HG02623 (cell line): ENCODE measurements at regions not wholly inside any gene's neighbourhood (a gene's known extent, or its start where the extent isn't known, plus 50 kb on each side); places are given as distances from the start of the nearest gene placed in this dataset.

Experiments
- ATAC-seq: cut with Tn5 transposase; IDR thresholded peaks from one replicate; pipeline ENCODE4 v1.9.1; 2021; ENCODE audit warnings: moderate library complexity; ENCODE audit not compliant: unreplicated experiment

DNA sequence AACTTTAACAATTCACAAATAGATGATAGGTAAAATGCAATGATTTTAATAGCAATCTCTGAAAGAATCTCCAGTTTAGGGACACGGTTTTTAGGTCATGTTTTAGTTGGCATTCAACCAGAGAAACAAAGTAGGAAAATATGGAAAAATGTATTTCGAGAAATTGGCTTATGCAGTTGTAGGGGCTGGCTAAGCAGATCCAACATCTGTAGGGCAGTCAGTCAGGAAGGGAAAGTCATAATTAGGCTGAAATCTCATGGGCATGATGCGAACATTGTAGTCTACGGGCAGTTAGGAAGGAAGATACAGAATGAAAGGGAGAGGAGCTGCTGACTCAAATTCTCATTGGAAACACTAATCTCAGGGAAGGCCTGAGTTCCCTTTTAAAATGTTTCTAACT is 1276.0 kb upstream of the ADGRL4 start:
- ATAC-seq = no peak

DNA sequence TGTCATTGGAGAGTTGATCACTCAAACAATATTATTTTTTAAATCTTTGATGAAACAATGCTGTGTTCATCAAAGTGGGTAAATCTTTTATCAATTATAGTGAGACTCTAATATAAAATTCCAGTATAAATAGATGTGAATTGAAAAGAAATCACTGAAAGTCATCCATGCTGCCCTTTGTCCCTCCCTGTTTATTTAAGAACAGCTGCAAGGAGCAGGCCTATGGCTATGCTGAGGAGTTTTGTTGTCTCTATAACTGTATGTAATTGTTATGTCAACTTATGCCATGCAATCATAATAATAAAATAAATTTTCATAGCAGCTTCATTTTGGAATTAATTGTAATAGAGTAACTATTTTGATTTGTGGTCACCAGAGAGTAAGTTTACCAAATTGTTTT is 1272.4 kb upstream of the ADGRL4 start:
- ATAC-seq = no peak

DNA sequence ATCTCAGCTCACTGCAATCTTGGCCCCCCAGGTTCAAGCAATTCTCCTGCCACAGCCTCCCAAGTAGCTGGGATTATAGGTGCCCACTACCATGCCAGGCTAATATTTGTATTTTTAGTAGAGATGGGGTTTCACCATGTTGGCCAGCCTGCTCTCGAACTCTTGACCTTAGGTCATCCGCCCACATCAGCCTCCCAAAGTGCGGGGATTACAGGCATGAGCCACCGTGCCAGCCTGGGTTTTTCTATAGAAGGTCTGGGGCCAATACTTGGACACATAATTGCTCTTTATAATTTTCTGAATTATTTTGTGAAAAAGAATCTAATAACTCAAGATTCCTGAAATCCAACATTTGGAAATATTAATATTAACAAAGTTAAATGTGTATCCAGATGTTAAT is 1267.7 kb upstream of the ADGRL4 start:
- ATAC-seq = no peak

DNA sequence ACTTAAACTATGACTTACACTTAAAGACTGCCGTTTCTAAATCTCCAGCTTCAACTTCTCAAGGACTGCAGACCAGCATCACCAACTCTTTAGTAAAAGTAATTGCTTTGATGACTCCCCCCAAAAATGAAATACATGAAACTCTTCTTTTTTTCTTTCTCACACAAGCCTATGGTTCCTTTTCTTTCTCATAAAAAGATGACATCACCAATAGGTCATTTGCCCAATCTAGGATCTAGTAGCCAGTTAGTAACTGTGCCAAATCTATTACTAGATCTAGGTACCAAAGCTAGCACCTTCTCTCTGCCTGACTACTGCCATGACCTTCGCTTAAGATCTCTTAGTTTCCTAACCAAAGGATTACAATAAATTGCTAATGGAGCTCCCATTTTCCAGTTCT is 1266.0 kb upstream of the ADGRL4 start:
- ATAC-seq = no peak

DNA sequence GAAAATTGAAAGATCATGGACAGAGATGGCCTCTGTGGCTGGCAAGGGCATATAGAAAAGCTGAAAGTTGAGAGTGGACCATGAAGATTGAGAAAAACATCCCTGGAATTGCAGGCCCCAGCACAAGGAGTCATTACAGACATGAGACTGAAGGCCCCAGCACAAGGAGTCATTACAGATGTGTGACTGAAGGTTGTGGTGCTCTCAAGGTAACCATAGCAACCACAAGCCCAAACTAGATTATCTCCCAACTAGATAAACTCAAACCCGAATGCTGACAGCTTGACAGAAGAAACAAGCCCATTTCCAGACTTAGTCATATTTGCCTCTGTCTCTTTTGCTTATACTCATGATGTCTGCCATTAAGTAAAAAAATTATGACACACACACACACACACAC is 1252.1 kb upstream of the ADGRL4 start:
- no peak for ATAC-seq

DNA sequence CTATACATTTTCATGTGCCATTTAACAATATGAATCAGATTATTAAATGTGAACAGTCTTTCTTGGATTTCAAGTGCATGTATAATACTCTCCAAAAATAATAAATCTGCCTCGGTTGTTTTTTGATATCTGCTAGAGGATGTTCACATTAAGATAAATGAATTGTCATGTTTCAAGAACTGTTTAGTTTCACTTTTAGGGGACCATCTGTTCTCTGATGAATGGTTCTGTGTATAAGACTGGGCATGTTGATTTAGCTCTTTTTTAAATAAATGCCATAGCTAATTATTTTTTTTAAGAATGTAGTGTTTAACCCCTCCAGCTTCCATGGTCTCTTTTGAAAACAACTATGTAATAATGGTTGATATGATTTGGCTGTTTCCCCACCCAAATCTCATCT is 1245.1 kb upstream of the ADGRL4 start:
- no peak for ATAC-seq

DNA sequence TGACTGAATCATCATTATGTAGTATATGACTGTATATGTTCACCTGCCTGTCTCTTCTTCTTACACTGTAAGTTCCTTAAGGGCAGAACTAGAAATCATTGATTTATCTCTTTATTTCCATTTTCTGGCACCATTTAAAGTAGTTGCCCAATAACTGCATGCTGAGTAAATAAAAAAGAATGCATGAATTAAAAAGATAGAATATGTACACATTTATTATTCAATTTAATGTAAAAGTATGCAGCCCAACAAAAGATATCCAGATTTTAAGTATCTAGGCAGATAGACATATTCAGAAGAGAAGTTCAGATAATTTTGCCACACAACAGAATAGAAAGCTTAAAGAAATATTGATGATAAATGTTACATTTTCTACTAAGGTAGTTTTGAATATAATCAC is 1244.6 kb upstream of the ADGRL4 start:
- ATAC-seq = no peak

DNA sequence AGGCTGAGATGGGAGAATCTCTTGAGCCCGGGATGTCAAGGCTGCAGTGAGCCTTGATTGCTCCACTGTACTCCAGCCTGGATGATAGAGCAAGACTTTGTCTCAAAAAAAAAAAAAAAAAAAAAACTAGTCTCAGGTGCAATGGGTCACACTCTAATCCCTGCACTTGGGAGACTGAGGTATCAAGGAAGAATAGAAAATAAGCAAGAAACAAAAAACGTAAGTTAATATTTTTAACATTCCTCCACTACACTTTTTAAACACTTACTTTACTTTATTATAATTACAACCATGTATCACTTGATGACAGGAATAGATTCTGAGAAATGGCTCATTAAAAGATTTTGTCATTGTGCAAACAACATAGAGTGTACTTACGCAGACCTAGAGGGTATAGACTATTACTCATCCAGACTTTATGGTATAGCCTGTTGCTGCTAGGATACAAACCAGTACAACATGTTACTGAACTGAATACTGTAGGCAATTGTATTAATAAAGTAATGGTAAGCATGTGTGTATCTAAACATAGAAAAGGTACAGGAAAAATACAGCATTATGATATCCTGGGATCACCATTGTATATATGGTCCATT is 1244.1 kb upstream of the ADGRL4 start:
- ATAC-seq = no peak

DNA sequence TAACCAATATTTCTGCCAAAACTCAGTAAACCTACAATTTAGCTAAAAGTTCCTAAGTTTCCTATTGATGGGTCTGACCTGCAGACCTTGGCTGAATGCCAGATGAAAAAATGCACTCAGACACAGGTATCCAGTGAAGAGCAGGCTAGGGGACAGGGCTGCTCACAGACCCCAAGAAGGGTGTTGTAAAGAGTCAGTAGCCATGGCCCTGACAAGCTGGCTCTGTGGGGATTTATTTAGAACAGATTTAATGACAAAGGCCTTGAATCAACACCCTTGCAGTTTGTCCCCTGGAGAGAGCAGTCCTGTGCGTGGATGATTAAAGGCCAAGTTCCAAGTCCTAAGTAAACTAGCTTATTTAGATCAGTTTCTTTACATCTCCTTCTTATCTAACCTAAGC is 1243.2 kb upstream of the ADGRL4 start:
- no peak for ATAC-seq

DNA sequence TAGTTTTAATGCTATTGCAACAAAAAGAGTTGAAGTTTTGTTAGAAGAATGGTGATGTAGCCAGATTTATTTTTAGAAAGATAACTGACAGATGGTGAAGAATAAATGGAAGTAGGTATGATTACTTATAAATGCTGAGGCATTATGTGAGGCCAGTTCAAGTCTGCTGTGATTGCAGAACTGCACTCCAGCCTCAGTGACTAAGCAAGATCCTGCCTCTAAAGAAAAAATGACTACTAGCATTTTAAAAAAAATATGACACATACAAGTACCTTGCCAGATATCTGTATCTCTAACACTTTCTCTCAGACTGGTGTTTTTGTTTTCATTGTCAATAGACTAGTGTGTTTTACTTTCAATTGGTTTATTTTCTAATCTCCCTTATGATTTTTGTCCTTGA is 1242.4 kb upstream of the ADGRL4 start:
- ATAC-seq = no peak

DNA sequence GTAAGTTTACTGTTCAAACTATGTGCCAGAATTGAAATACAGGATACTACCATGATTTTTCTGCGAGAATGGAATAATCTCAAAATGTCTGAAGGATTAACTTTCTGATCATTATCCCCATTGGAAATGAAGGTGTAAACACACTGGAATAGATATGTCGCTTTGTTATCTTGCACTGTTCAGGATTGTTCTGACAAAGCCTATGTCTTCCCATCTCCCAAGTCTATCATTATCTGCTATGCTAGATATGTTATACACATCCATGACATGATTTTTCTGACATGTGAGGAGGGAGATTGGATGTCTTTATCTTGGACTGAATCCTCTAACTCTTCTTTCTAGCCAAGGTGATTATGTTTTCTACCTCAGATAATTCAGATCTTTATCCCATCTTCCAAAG is 1239.3 kb upstream of the ADGRL4 start:
- ATAC-seq = no peak

DNA sequence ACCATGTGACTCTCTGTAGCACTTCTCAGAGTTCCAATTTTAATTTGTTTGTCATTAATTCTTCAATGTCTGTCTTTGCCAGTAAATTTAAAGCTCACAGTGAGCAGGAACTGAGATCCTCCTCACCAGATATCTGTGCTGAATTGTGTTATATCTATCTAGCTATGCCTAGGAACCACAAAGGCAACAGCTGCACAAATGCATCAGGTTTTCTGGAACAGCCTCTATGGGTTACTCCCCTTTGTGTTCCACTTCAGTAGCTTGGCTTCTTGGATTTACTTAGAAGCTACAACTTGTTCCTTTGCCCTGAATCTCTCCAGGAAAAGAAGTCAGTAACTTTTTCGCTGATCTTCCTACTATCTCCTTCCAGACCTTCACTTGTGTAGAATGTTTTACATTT is 1237.8 kb upstream of the ADGRL4 start:
- no peak for ATAC-seq

DNA sequence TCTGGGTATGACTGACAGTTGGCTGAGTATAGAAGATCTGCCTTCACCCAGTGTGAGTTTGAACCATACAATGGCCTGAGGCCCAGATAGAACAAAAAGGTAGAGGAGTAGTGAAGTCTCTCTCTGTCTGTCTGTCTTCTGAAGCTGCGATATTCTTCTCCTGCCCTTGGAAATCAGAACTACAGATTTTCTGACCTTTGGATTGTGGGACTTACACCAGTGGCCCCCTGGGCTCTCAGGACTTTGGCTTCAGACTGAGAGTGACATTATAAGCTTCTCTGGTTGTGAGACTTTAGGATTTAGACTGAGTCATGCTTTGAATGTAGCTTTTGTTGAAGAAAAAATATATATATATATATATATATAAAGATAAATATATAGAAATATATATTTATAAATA is 1235.0 kb upstream of the ADGRL4 start:
- no peak for ATAC-seq

DNA sequence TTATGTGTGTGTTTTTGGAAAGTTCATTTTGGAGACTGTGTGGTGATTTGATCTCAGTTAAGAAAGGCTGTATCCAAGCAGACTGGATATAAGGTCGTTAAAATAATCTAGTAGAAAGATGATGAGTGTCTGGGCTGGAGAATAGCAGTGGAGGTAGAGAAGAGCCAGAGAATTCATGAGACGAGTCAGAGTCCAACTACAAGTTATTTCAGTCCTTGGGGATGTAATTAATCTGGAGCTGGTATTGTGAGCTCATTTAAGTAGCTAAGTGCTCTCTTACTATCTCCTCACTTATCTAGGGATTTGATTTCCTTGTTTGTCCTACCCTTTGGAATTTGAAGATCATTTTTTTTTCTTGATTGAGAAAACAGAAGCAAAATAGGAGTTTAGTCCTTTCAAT is 1219.0 kb upstream of the ADGRL4 start:
- ATAC-seq = no peak

DNA sequence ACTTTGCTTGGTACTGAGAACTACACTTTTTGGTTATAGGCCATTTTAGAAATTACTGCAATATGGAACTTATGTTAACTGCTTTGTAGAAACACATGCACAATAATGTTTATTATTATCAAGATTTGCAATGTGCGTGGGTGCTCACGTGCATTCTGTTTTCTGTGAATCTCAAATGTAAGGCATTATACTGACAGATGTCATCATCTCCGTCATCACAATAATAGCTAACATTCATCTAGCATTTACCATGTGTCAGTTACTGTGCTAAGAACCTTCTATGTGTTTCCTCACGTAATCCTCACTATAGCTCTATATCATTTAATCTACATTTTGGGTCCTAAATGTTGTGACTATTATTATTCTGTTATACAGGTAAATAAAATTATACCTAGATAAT is 1214.8 kb upstream of the ADGRL4 start:
- ATAC-seq = no peak

DNA sequence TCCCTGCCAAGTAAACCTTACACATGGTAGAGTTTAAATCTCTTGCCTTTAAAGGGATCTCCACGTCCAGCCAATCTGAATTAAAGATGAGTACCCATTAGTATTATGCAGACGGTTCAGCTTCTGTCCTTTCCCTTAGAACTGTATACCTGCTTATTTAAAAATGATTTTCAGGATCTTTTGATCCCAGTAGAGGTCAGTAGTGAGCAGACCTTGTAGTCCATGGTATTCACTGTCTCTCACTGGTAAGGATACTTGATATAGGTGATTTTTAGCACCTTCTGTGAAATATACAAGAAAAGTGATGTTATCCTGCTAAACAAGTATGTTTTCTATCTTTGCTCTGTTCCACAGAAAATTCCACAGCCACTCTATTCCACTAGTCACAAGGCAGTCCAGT is 1211.6 kb upstream of the ADGRL4 start:
- peak; percentile 84 for ATAC-seq

DNA sequence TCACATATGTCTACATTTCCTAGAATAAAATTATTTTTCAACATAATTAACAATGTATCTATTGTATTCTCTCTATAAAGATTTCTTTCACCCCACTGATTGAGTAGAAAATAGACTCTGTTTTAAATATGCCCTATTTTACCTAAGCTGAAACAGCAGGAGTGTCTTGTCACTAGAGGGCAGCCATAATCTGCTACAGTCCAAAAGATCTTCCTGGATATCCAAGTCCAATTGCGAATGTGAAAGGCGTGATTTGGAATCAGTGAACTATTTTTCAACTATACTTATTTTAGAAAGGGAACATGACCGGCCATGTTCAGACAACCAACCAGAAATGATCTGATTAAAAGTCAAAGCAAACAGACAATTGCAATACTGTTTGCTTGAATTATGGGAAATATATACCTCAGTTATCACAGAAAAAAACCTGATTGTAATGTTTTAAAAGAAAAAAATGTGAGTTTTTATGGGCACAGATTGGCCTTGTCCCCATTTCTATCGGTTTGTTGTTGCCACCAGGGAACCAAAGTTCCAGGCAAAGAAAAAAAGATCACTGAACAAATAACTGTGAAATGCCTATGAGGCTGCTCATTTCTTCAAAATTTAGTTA is 1211.0 kb upstream of the ADGRL4 start:
- ATAC-seq = no peak

DNA sequence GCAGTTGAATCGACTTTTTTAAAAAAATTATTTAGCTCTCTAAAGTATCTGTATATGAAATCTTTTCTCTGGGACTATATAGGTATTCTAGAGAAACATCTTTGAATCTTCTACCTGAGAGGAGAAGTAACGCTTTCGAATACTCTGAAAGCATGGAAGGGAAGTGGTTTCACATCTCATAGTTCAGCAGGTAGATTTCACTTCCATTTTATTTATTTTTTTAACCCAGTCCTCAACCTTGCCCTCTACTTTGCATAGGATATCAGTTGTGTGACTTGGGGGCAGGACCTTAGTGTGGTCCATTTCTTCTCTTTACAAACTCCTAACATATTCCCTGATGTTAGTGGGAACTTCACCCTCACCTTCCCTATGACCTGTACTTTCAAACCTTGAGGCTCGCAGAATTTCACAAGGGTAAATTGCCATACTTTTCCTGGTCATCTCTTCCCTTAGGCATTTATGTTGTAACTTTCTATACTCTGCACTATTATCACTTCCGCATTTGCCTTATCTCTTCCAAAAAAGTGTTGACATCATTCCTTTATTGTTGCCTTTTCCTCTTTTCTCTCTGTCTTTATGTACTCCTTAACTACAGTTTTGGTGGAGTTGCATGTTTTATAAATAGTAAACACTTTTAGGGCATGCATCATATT is 1208.5 kb upstream of the ADGRL4 start:
- ATAC-seq = peak; percentile 66

DNA sequence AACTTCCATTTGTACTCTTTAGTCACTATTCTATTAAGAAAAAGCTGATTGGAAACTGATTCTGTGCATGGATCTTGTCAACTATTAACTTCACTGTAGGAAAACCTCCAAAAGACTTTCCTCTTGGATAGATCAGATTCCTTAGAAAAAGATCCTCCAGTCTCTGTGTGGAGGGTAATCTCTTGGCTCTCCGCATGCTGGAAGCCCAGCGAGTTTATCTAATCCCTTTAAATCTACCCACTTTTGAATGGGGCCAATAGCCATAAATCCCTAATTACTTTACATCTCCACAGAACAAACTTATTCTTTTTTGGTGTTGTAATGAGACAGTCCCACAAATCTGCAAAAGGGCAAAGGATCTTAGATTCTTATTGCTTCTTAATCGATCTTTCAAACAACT is 1206.4 kb upstream of the ADGRL4 start:
- ATAC-seq = no peak

DNA sequence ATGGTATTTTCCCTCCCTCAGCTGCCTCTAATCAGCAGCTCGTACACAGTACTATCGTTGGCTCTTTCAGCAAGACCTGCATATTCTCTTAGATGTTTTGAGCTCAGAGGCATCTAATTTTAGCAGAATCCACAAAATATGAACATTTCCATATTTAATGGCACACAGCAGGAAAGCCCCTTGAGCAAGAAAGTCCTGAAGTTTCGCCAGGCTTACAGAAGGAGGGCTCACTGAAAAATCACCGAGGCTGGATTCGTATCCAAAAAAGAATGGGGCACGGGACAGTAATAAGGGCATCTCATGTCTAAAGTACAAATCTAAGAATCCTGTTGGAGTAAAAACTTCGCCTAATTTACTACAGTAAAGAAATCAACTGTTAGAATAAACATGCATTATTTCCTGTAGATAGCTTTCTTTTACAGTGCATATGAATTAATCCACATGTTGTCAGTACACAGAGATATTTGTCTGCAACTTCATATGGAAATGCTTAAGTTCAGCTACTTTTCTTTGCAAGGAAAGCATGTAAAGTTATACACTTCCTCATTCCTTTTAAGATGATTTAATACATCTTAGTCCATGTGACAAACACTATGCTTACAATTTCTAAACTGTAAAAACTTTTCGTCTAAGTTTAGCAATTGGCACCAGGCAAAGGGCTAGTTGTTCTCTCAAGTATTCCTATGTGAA is 1205.3 kb upstream of the ADGRL4 start:
- ATAC-seq = no peak

DNA sequence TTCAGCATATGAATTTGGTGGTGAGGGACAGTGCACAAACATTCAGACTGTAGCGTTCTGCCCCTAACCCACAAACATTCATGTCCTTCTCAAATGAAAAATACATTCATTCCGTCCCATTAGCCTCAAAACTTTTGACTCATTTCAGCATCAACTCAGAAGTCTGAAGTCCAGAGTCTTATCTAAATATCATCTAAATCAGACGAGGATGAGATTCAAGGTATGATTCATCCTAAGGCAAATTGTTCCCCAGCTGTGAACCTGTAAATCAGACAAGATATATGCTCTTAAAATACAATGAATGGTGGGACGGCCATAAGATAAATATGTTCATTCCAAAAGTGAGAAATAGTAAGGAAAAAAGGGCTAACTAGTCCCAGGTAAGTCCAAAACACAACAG is 1195.6 kb upstream of the ADGRL4 start:
- no peak for ATAC-seq

DNA sequence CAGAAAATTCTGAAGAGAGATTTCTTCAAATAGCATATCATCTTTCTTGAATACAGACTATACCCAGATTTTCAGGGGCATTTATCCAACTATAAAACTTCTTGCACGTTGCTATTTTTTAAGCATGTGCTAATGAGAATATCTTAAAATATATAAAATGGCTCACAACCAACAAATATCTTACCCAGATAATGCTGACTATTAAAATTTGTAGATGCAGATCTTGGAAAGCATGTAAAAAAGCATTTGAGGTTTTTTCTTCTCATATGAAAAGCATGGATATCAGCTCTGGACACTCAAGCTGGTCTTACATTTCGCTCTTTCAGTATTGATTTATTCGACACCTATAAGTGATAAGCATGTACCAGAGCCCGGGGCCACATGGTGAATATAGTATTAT is 1187.7 kb upstream of the ADGRL4 start:
- ATAC-seq = no peak
